T-helper 1 cell treated with Interleukin-12 subunit alpha and Interleukin-12 subunit beta and Interleukin-4 antibody, amounts not matched to agents 30 μg/mL and 1 μg/mL, for 36 hours (primary cell): ENCODE measurements at regions not wholly inside any gene's neighbourhood (a gene's known extent, or its start where the extent isn't known, plus 50 kb on each side); places are given as distances from the start of the nearest gene placed in this dataset.

Experiments used
- H3K27ac Mint-ChIP-seq: one replicate; pipeline ENCODE4 v1.8.0; 2021; ENCODE audit warnings: mild to moderate bottlenecking, mixed read lengths
- H3K27me3 Mint-ChIP-seq: one replicate; pipeline ENCODE4 v1.8.0; 2021; ENCODE audit warnings: low read depth, mixed read lengths
- H3K36me3 Mint-ChIP-seq: one replicate; pipeline ENCODE4 v1.8.0; 2021; ENCODE audit warnings: low read depth, mixed read lengths
- H3K4me1 Mint-ChIP-seq: one replicate; pipeline ENCODE4 v1.8.0; 2021; ENCODE audit warnings: low read depth, mixed read lengths
- H3K4me3 Mint-ChIP-seq: one replicate; pipeline ENCODE4 v1.8.0; 2021; ENCODE audit warnings: mild to moderate bottlenecking, moderate library complexity, mixed read lengths
- H3K9me3 Mint-ChIP-seq: one replicate; pipeline ENCODE4 v1.8.0; 2021; ENCODE audit warnings: mixed read lengths

DNA sequence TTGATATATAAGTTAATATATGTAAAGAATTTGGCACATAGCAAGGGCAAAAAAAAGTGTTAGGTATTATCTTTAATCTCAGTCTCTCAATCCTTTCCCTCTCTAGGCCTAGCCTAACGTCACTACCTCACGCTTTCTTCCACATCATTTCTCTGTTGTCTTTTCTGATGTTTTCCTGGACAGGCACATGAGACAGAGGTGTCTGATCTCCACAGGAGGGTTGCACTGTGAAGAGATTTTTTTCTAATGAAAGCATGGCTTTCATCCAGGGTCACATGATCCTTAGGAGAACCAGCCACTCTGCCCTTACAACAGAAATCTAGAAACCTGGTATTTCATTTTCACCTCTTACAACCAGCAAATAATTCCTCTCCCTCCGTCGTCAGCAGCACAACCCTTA lies 1268.3 kb downstream of the XPNPEP1 start:
- H3K4me1 Mint-ChIP-seq: no peaks in the 10 kb centered on the region
- H3K36me3 Mint-ChIP-seq: no peaks in the 10 kb centered on the region
- no peaks in the 10 kb centered on the region for H3K27me3 Mint-ChIP-seq
- no peaks in the 10 kb centered on the region for H3K9me3 Mint-ChIP-seq
- no peak overlapping the region for H3K4me3 Mint-ChIP-seq
- H3K27ac Mint-ChIP-seq: no peak overlapping the region

DNA sequence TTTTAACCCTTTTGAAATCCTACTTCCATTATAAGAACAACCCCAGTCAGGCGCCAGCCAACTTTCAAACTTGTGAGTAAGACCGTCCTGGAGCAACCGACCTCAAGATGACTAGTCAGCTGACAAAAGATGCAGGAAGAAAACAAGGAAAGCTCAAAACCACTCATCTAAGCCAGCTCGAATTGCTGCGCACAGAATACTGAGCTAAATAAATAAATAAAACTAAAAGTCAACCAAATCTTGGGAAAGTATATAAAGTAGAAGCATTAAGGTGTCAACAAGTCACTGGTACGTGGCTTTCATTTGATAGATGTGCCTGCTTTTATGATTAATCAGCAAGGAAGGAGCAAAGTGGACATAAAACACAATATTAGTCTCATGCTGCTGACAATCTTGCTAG lies 1269.8 kb downstream of the XPNPEP1 start:
- no peak overlapping the region for H3K4me3 Mint-ChIP-seq
- H3K27me3 Mint-ChIP-seq: no peaks in the 10 kb centered on the region
- H3K27ac Mint-ChIP-seq: no peak overlapping the region
- no peaks in the 10 kb centered on the region for H3K9me3 Mint-ChIP-seq
- H3K4me1 Mint-ChIP-seq: no peaks in the 10 kb centered on the region
- H3K36me3 Mint-ChIP-seq: no peaks in the 10 kb centered on the region

DNA sequence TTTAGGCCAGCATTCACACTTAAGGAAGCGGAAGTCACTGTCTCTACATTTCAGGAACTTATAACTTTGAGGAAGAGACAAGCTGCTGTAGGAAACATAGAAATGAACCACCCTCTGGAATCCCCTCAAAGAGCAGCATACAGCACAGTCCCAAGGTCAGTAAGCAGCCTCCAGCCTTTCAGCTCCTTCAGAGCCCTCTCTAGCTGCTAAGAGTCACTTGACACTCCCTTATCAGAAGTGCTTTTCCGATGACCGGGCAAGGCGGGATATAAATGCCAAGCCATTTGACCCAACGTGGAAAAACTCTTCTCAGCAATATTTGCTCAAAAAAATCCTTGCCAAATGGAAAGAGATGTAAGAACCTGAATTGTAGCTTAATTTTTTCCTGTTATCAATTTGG lies 1284.3 kb downstream of the XPNPEP1 start:
- Mint-ChIP-seq H3K27ac (no peak overlapping the region), H3K4me1 (no peaks in the 10 kb centered on the region), H3K9me3 (peaks cover 13% of the 10 kb centered on the region), H3K27me3 (no peaks in the 10 kb centered on the region), H3K4me3 (no peak overlapping the region), H3K36me3 (no peaks in the 10 kb centered on the region)

DNA sequence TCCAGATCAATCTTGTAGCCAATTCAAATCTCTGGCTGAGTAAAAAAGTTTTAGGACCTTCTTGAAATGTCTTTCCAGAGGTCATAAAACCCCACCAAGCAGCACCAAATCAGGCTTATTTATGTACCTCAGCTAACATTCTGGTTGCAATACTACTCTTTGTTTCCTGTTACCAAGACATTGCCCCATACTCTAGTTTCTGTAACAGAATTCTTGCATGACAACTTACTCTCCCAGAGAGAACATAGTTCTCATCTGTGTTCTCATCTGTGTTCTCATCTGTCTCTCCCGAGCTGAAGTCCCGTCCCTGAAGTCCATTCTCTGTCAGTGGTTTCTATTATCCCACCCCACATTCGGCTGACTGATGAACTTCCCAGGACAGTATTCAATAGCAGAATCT lies 1285.1 kb downstream of the XPNPEP1 start:
- H3K36me3 Mint-ChIP-seq: no peaks in the 10 kb centered on the region
- no peak overlapping the region for H3K27ac Mint-ChIP-seq

GRCh38 chr10:108633046-108633445 lies 1290.3 kb downstream of the XPNPEP1 start:
- Mint-ChIP-seq H3K4me1 (no peaks in the 10 kb centered on the region), H3K27me3 (no peaks in the 10 kb centered on the region)

More for the DNA sequence above, 1285.1 kb downstream of the XPNPEP1 start:
- Mint-ChIP-seq H3K4me3 (no peak overlapping the region), H3K27me3 (no peaks in the 10 kb centered on the region), H3K4me1 (no peaks in the 10 kb centered on the region), H3K9me3 (peaks cover 13% of the 10 kb centered on the region)

DNA sequence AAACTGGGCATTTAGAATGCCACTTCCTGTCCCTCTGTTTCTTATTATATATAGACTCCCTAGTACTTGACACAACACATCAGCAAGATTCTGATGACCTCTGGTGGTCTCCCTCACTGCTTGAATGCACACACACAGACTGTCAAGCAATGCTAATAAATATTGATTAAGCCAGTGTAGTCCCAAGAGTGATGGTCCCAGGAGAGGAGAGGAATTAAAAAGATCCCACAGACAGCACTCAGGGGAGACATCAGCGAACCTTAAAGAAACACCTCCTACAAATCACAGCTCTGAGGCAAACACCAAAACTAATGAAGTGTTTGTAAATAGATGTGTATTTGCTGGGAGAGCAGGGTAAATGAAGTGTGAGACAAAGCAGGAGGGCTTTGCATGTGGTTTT lies 1291.2 kb downstream of the XPNPEP1 start:
- H3K27me3 Mint-ChIP-seq: no peaks in the 10 kb centered on the region
- H3K4me1 Mint-ChIP-seq: no peaks in the 10 kb centered on the region
- H3K36me3 Mint-ChIP-seq: no peaks in the 10 kb centered on the region
- H3K4me3 Mint-ChIP-seq: no peak overlapping the region
- no peak overlapping the region for H3K27ac Mint-ChIP-seq
- no peaks in the 10 kb centered on the region for H3K9me3 Mint-ChIP-seq

More at GRCh38 chr10:108633046-108633445, 1290.3 kb downstream of the XPNPEP1 start:
- no peak overlapping the region for H3K27ac Mint-ChIP-seq
- H3K4me3 Mint-ChIP-seq: no peak overlapping the region
- no peaks in the 10 kb centered on the region for H3K36me3 Mint-ChIP-seq
- no peaks in the 10 kb centered on the region for H3K9me3 Mint-ChIP-seq

- H3K27ac Mint-ChIP-seq: no peak overlapping the region
- no peaks in the 10 kb centered on the region for H3K4me1 Mint-ChIP-seq
- H3K36me3 Mint-ChIP-seq: no peaks in the 10 kb centered on the region
- H3K9me3 Mint-ChIP-seq: no peaks in the 10 kb centered on the region
- no peak overlapping the region for H3K4me3 Mint-ChIP-seq
- no peaks in the 10 kb centered on the region for H3K27me3 Mint-ChIP-seq
These were observed 1292.0 kb downstream of the XPNPEP1 start for GRCh38 chr10:108631332-108631731.

- no peaks in the 10 kb centered on the region for H3K4me1 Mint-ChIP-seq
- no peak overlapping the region for H3K27ac Mint-ChIP-seq
- H3K36me3 Mint-ChIP-seq: no peaks in the 10 kb centered on the region
- H3K27me3 Mint-ChIP-seq: no peaks in the 10 kb centered on the region
- H3K4me3 Mint-ChIP-seq: no peak overlapping the region
- H3K9me3 Mint-ChIP-seq: no peaks in the 10 kb centered on the region
These were observed 1293.5 kb downstream of the XPNPEP1 start for GRCh38 chr10:108629834-108630233.

DNA sequence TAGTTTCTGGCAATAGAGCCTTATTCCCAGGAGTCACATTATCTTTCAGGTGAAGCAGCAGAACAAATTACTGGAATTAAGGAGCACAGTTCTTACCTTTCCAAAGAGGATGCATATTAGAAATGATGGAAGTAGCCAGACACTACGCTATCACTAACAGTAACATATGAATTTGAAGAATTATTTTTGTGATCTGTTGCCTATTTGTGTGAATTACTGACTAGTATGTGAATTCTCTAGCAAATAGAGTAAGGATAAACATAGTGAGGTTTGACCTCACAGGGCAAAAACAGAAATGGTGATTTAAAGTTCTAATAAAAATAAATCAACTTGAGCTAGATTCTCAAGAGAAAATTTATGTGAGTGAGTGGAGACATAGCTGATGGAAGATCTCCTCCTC lies 1299.3 kb downstream of the XPNPEP1 start:
- Mint-ChIP-seq H3K9me3 (peaks cover 12% of the 10 kb centered on the region), H3K27me3 (no peaks in the 10 kb centered on the region), H3K4me1 (no peaks in the 10 kb centered on the region), H3K4me3 (no peak overlapping the region), H3K36me3 (no peaks in the 10 kb centered on the region), H3K27ac (no peak overlapping the region)

DNA sequence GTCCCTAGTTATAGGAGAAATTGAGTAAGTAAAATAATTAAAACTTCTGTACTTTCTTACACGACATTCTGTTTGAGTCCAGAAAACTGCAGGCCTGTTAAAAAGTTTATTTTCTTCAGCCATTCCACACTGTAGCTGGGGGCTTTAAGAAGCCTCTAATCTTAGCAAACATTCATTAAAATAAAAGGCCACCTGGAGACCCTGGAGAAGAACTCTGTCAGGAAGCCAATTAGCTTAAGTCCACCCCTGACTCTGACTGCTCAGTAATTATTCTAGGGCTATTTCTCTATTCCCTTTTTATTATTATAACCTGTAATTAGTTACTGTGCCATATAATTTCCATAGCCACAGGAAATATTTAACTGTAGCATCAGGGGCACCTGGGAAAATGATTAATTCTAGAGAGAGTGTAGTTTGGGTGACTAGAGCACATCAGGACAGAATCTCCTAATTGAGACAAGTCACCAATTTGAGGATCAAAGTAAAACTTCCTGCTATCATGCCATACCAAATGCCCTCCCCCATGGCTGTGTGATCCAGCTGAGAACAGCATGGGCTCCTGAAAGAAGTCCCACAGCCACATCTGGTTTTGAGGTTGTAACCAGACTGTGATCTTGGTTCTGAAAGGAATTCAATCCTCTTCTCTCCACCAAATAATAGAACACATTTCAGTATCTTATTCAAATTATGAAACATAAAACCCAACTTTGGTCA lies 1302.3 kb downstream of the XPNPEP1 start:
- no peaks in the 10 kb centered on the region for H3K27me3 Mint-ChIP-seq
- H3K36me3 Mint-ChIP-seq: no peaks in the 10 kb centered on the region
- no peaks in the 10 kb centered on the region for H3K4me1 Mint-ChIP-seq
- H3K9me3 Mint-ChIP-seq: peaks cover 12% of the 10 kb centered on the region
- H3K27ac Mint-ChIP-seq: no peak overlapping the region
- no peak overlapping the region for H3K4me3 Mint-ChIP-seq

DNA sequence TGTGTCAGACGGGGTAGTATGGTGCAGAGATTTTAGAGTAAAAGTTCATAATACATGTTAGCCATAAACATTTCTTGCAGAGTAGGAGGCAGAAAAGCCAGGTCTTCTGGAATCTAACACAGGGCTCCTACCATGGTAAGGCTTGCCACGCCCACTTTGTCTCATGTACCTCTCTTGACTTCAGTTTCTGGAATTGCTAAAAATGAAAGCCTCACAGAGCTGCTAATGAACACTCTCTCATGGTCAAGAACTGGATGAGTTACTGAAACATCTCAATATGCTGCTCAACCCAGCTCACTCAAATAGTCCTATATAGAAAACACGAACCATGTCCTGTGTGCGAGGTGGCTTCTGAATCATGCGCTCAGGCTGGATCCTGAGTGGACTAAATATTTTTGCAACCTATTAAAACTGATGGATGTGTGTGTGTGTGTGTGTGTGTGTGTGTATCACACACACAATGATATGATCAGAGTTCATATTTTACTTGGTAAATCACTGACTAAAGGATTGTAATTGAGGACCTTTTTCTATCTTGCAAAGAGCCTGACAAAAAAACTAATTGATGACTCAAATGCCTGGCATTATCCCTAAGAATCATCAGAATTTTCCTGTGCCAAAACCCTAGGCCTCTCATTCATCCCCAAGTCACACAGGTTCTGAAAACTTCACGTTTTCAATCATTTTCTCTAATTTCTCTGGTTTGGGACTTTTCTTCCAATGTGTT lies 1306.6 kb downstream of the XPNPEP1 start:
- no peak overlapping the region for H3K4me3 Mint-ChIP-seq
- no peak overlapping the region for H3K27ac Mint-ChIP-seq
- H3K4me1 Mint-ChIP-seq: no peaks in the 10 kb centered on the region
- H3K36me3 Mint-ChIP-seq: no peaks in the 10 kb centered on the region
- H3K9me3 Mint-ChIP-seq: peaks cover 5% of the 10 kb centered on the region
- H3K27me3 Mint-ChIP-seq: no peaks in the 10 kb centered on the region

- Mint-ChIP-seq H3K9me3 (peaks cover 5% of the 10 kb centered on the region), H3K27ac (no peak overlapping the region), H3K36me3 (no peaks in the 10 kb centered on the region), H3K4me3 (no peak overlapping the region), H3K27me3 (no peaks in the 10 kb centered on the region), H3K4me1 (no peaks in the 10 kb centered on the region)
These were observed 1307.6 kb downstream of the XPNPEP1 start for GRCh38 chr10:108615576-108616320.

GRCh38 chr10:108612485-108612884 lies 1310.8 kb downstream of the XPNPEP1 start:
- H3K36me3 Mint-ChIP-seq: no peaks in the 10 kb centered on the region
- H3K4me3 Mint-ChIP-seq: no peak overlapping the region
- no peaks in the 10 kb centered on the region for H3K4me1 Mint-ChIP-seq
- no peaks in the 10 kb centered on the region for H3K27me3 Mint-ChIP-seq
- H3K9me3 Mint-ChIP-seq: peaks cover 9% of the 10 kb centered on the region
- H3K27ac Mint-ChIP-seq: no peak overlapping the region

- no peaks in the 10 kb centered on the region for H3K4me1 Mint-ChIP-seq
- H3K4me3 Mint-ChIP-seq: no peak overlapping the region
- H3K9me3 Mint-ChIP-seq: peaks cover 13% of the 10 kb centered on the region
- no peak overlapping the region for H3K27ac Mint-ChIP-seq
- H3K27me3 Mint-ChIP-seq: no peaks in the 10 kb centered on the region
- no peaks in the 10 kb centered on the region for H3K36me3 Mint-ChIP-seq
These were observed 1314.5 kb downstream of the XPNPEP1 start for GRCh38 chr10:108608860-108609259.

DNA sequence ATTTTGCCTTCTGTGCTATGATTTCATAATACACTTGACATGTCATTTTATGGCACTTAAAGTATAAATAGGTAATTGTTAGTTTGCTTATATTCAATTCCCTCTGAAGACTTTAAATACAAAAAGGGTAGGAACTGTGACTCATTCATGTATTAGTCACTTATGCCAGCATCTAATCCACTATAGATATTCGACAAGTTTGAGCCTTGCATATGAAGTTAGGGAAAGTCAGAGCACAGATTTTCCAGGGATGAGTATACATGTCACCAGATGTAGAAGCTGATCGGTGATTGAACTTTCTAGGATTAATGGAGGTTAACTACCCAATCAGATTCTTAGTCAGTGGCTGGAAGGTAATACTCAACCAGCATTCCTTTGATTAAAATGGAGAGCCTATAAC lies 1321.5 kb downstream of the XPNPEP1 start:
- H3K4me3 Mint-ChIP-seq: no peak overlapping the region
- H3K4me1 Mint-ChIP-seq: no peaks in the 10 kb centered on the region
- peaks cover 15% of the 10 kb centered on the region for H3K9me3 Mint-ChIP-seq
- H3K27me3 Mint-ChIP-seq: no peaks in the 10 kb centered on the region
- no peaks in the 10 kb centered on the region for H3K36me3 Mint-ChIP-seq
- no peak overlapping the region for H3K27ac Mint-ChIP-seq
